ENCODE measurements at regions not wholly inside any gene's neighbourhood (a gene's known extent, or its start where the extent isn't known, plus 50 kb on each side); places are given as distances from the start of the nearest gene placed in this dataset.

DNA sequence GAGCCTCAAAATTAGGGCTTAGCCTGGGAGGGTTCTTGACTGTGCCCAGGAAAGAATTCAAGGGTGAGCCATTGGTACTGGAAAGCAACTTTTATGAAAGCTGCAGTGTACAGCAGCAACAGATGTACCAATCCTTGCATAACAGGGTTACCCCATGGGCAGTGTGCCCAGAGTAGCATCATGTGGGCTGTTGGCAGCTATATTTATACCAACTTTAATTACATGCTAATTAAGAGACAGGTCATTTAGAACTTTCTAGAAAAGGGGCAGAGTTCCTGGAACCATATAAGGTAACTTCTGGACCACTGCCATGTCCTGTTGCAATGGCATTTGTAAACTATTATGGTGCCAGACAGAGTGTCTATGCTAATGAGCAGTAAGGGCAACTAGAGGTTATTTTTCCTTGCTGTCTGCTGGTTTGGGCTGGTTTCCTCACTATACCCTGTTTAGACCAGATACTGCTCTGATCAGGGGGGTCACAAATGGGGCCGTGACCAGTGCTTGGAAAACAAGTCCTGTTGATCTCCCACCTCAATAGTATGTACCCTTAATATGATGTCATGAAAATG is 1120.5 kb upstream of the RAG2 start:
- no peak for DNase-seq

DNA sequence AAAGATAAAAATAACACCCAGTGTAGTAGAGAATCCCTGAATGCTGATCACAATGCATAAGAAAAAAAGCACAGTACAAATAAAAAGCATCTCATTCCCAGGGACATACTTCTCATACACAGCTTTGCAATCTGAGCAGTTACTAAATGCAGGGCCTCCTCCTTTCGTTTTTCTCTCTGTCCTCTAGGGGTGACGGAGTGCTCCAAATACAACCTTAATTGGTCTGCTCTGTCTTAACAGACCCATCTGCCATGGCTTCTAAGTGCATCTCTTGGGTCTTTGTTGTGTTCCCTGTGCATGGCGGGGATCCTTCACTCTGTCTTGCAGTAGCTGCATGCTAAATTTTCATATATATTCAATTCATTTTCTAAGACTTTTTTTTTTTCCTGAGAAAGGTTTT is 1114.2 kb upstream of the RAG2 start:
- DNase-seq: peak; percentile 17
- H3K36me3 ChIP-seq: no peaks in the 10 kb centered on the region
- no peaks in the 10 kb centered on the region for H3K27me3 ChIP-seq

More for the DNA sequence above, 1120.5 kb upstream of the RAG2 start:
- H3K9me3 ChIP-seq: peaks cover 2% of the 10 kb centered on the region; the same call in 1 of the 2 replicates
- H3K4me3 ChIP-seq: no peak overlapping the region
- no peaks in the 10 kb centered on the region for H3K36me3 ChIP-seq
- no peaks in the 10 kb centered on the region for H3K27me3 ChIP-seq

GRCh38 chr11:37710031-37710430 is 1112.0 kb upstream of the RAG2 start:
- H3K27me3 ChIP-seq: no peaks in the 10 kb centered on the region
- no peak overlapping the region for H3K4me3 ChIP-seq
- no peaks in the 10 kb centered on the region for H3K9me3 ChIP-seq
- H3K36me3 ChIP-seq: no peaks in the 10 kb centered on the region
- peak; percentile 6 for DNase-seq

More for the DNA sequence above, 1114.2 kb upstream of the RAG2 start:
- Histone ChIP-seq H3K4me3 (no peak overlapping the region), H3K9me3 (no peaks in the 10 kb centered on the region)

- no peaks in the 10 kb centered on the region for H3K36me3 ChIP-seq
- H3K4me3 ChIP-seq: no peak overlapping the region
- no peaks in the 10 kb centered on the region for H3K27me3 ChIP-seq
- H3K9me3 ChIP-seq: no peaks in the 10 kb centered on the region
- DNase-seq: no peak
These were observed 1106.8 kb upstream of the RAG2 start for GRCh38 chr11:37704791-37705190.

DNA sequence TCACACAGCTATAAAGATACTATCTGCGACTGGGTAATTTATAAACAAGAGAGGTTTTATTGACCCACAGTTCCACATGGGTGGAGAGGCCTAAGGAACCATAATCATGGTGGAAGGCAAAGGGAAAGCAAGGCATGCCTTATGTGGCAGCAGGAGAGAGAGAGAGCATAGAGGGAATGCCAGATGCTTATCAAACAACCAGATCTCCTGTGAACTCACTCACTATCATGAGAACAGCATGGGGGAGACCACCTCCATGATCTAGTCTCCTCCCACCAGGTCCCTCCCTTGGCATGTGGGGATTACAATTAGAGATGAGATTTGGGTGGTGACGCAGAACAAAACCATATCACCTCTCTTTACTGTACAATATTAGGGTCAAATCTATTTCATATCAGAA is 1101.6 kb upstream of the RAG2 start:
- no peak for DNase-seq
- Histone ChIP-seq H3K27me3 (no peaks in the 10 kb centered on the region), H3K4me3 (no peak overlapping the region), H3K36me3 (no peaks in the 10 kb centered on the region), H3K9me3 (peaks cover 10% of the 10 kb centered on the region)

DNA sequence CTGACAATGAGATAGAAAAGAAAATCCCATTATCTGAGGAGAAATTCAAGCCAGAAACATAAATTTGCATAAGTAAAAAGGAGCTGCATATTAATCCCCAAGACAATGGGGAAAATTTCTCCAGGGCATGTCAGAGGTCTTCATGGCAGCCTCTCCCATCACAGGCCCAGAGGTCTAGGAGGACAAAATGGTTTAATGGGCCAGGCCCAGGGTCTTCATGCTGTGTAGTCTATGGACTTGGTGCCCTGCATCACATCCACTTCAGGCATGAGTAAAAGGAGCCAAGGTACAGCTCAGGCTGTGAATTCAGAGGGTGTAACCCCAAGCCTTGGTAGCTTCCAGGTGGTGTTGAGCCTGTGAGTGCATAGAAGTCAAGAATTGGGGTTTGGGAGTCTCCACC is 1097.2 kb upstream of the RAG2 start:
- DNase-seq: no peak
- peaks cover 26% of the 10 kb centered on the region for H3K9me3 ChIP-seq
- H3K4me3 ChIP-seq: no peak overlapping the region
- H3K27me3 ChIP-seq: no peaks in the 10 kb centered on the region
- no peaks in the 10 kb centered on the region for H3K36me3 ChIP-seq

GRCh38 chr11:37689951-37690350 is 1091.9 kb upstream of the RAG2 start:
- no peaks in the 10 kb centered on the region for H3K36me3 ChIP-seq
- H3K9me3 ChIP-seq: peaks cover 19% of the 10 kb centered on the region
- H3K4me3 ChIP-seq: no peak overlapping the region
- DNase-seq: no peak
- no peaks in the 10 kb centered on the region for H3K27me3 ChIP-seq

GRCh38 chr11:37688456-37688855 is 1090.4 kb upstream of the RAG2 start:
- Histone ChIP-seq H3K27me3 (no peaks in the 10 kb centered on the region), H3K4me3 (no peak overlapping the region), H3K9me3 (peaks cover 6% of the 10 kb centered on the region; the same call in 1 of the 2 replicates), H3K36me3 (no peaks in the 10 kb centered on the region)
- DNase-seq: no peak

- H3K4me3 ChIP-seq: no peak overlapping the region
- H3K36me3 ChIP-seq: no peaks in the 10 kb centered on the region
- H3K27me3 ChIP-seq: no peaks in the 10 kb centered on the region
- no peak for DNase-seq
- H3K9me3 ChIP-seq: peaks cover 3% of the 10 kb centered on the region; the same call in 1 of the 2 replicates
These were observed 1089.1 kb upstream of the RAG2 start for GRCh38 chr11:37687130-37687529.

DNA sequence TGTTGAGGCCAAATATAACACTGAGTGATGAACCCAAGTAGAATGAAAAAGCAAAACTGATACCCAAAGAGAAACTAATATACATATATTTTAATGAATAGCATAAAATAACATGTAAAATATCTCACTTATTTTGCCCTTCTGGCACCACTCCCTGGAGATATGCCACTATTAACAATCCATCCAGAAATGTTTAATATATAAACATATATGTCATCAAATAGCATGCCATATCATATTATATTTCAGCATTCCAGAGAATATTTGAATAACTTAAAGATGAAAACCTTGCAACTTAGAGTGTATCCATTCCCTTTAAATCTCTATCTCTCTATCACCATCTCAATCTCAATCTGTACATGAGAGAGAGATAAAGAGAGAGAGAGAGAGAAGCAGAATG is 1073.3 kb upstream of the RAG2 start:
- Histone ChIP-seq H3K9me3 (no peaks in the 10 kb centered on the region), H3K36me3 (no peaks in the 10 kb centered on the region), H3K4me3 (no peak overlapping the region), H3K27me3 (no peaks in the 10 kb centered on the region)
- DNase-seq: no peak

- DNase-seq: no peak
- Histone ChIP-seq H3K27me3 (no peaks in the 10 kb centered on the region), H3K9me3 (no peaks in the 10 kb centered on the region), H3K4me3 (no peak overlapping the region), H3K36me3 (no peaks in the 10 kb centered on the region)
These were observed 1068.9 kb upstream of the RAG2 start for GRCh38 chr11:37666960-37667359.

DNA sequence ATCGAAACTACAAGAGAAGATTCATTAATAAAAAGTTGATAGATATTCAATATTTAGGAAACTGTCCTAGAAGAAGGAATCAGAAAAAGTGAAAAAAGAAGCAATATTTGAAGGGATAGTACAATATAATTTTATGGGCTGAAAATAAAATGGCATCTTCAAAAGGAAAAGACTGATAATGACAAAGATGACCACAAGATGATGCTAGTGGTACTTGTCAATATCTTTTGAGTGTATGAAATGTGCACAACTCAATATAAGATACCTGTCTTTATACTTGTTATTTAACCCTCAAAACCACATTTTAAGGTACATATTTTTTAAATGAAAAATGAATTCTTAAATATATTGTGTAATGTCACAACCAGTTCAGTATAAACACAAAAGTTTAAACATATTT is 1059.6 kb upstream of the RAG2 start:
- H3K9me3 ChIP-seq: no peaks in the 10 kb centered on the region
- no peaks in the 10 kb centered on the region for H3K36me3 ChIP-seq
- no peak overlapping the region for H3K4me3 ChIP-seq
- DNase-seq: no peak
- H3K27me3 ChIP-seq: no peaks in the 10 kb centered on the region

DNA sequence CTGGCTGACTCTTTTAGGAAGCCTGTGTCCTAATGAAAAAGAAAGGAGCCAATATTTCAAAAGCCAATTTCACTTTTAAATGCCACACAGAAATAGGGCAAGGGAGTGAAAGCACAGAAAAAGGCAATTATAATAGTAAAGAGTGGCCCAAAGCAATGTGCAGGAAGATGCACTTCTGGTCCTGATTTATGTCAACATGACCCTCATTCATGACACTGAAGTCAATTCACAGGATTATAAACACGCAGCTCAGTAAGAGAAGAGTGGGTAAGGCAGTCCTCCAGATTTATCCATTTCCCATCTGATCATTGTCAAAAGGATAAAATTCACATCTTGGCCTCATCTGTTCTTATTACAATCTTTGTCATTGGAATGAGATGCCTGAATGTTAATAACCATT is 1049.7 kb upstream of the RAG2 start:
- DNase-seq: no peak
- Histone ChIP-seq H3K27me3 (no peaks in the 10 kb centered on the region), H3K36me3 (no peaks in the 10 kb centered on the region), H3K4me3 (no peak overlapping the region), H3K9me3 (peaks cover 2% of the 10 kb centered on the region; the same call in 1 of the 2 replicates)

DNA sequence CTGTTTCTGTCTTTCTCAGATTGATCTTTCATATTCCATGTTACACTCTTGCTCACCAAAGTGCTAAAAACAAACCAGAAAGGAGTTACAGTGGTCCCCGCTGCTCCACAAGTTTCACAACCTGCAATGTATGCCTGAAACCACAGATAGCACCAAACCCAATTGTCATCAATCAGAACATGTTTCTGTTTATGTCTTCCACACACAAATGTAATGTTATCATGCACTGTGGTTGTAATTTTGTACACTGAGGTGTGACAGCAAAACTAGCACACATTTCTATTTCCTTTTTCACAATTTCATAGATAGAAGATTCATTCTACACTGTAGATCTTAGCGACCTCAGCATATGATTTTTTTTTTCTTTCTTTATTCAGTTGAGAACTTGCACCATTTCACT is 1045.9 kb upstream of the RAG2 start:
- Histone ChIP-seq H3K36me3 (no peaks in the 10 kb centered on the region), H3K27me3 (no peaks in the 10 kb centered on the region), H3K4me3 (no peak overlapping the region), H3K9me3 (no peaks in the 10 kb centered on the region)
- DNase-seq: no peak

DNA sequence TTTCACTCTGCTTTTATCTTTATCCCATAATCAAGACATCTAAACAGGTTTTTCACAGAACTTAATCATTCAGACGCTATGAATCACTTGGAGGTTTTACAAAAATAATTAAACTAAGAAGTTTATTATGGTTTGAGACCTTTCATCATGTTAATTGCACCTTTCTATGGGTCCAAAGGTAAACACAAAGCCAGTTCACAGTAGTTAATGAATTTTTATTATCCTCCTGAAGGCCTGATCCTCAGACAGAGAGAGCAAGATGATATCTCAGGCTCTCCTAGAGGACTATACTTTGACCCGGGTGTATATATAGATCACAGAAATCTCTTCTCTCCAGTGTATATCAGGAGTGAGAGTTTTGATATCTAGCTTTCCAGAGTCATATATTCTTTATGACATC is 1044.3 kb upstream of the RAG2 start:
- no peaks in the 10 kb centered on the region for H3K36me3 ChIP-seq
- H3K9me3 ChIP-seq: no peaks in the 10 kb centered on the region
- no peaks in the 10 kb centered on the region for H3K27me3 ChIP-seq
- H3K4me3 ChIP-seq: no peak overlapping the region
- no peak for DNase-seq

DNA sequence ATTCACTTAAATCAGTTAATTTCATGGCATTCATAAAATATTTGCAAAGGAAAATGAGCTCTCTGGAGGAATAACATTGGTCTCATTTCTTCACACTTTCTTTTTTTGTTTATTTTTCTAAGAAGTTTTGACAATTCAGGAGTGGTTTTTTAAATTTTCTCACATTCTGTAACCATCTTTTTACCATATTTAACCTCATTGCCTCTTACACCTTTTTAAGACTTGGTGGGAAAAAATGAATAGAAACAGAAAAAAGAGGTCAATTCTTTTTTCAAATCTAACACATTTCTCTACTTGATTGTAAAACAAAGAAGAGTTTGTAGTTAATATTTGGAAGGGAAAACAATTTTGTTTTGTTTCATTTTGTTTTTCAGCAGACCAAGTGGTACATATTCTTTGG is 1034.7 kb upstream of the RAG2 start:
- Histone ChIP-seq H3K9me3 (no peaks in the 10 kb centered on the region; the same call in 1 of the 2 replicates), H3K27me3 (no peaks in the 10 kb centered on the region), H3K36me3 (no peaks in the 10 kb centered on the region), H3K4me3 (no peak overlapping the region)
- DNase-seq: no peak

DNA sequence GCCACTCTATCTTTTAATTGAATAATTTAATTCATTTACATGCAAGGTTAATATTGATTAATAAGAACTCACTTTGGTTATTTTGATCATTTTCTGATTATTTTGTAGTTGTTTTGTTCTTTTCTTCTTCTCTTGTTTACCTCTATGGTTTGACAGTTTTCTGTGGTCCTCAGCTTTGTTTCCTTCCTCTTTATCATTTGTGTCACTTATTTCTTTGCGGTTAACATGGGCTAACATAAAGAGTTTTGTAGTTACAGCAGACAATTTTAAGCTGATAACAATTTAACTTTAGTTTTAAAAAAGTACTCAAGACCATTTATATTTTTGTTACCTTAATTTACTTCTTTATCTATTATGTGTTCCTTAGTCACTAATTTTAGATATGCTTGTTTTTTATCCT is 1032.8 kb upstream of the RAG2 start:
- DNase-seq: no peak
- H3K9me3 ChIP-seq: no peaks in the 10 kb centered on the region; the same call in 1 of the 2 replicates
- H3K27me3 ChIP-seq: no peaks in the 10 kb centered on the region
- no peak overlapping the region for H3K4me3 ChIP-seq
- no peaks in the 10 kb centered on the region for H3K36me3 ChIP-seq

DNA sequence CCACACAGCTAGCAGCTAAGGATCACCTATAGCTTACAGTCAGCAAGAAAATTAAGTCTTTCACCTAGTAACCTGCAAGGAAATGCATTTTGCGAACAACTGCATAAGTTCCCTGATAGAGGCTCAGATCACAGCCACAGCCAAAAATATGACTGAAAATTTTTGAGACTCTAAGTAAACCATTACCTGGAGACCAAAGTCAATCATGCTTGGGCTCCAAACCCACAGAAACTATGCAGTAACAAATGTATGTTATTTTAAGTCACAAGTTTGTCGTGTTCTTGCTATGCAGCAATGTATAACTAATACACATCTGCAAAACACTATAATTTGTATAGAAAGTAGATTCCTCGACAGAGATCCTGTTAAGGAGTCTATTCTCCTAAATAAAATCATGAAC is 1025.7 kb upstream of the RAG2 start:
- DNase-seq: no peak
- no peaks in the 10 kb centered on the region for H3K9me3 ChIP-seq
- H3K4me3 ChIP-seq: no peak overlapping the region
- no peaks in the 10 kb centered on the region for H3K36me3 ChIP-seq
- no peaks in the 10 kb centered on the region for H3K27me3 ChIP-seq

GRCh38 chr11:37621662-37622061 is 1023.6 kb upstream of the RAG2 start:
- no peaks in the 10 kb centered on the region for H3K9me3 ChIP-seq
- H3K4me3 ChIP-seq: no peak overlapping the region
- DNase-seq: no peak
- no peaks in the 10 kb centered on the region for H3K27me3 ChIP-seq
- H3K36me3 ChIP-seq: no peaks in the 10 kb centered on the region
